ENCODE measurements at regions not wholly inside any gene's neighbourhood (a gene's known extent, or its start where the extent isn't known, plus 50 kb on each side); places are given as distances from the start of the nearest gene placed in this dataset.
A peak's percentile ranks its signal among the peaks of the same experiment; 100 is the strongest.
"Not testable (repeated sequence)": the region's sequence is repeated elsewhere in the genome, so short reads cannot be mapped to it uniquely, and the experiment has no call there.

DNA sequence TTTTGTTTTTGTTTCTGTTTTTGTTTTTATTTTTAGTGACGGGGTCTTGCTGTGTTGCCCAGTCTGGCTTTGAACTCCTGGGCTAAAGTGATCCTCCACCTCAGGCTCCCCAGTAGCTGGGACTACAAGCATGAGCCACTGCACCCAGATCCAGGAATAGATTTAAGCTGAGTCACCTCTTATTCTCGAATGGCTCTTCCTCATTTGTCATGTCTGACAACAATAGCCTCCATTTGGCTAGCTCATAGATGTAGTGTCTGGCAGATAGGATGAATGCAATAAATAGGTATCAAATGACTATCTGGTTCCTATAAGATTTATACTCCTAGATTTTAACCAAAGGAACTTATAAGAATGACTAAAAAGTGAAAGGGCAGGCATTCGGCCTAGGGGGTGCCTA is 172.9 kb downstream of the TMEM26 start:
- Histone ChIP-seq H3K27ac (no peak overlapping the region), H3K4me3 (no peak overlapping the region)

- Histone ChIP-seq H3K4me3 (no peak overlapping the region), H3K27ac (no peak overlapping the region)
Measured at GRCh38 chr10:61279400-61279799, 173.8 kb downstream of the TMEM26 start.

- H3K4me3 ChIP-seq = no peak overlapping the region
- no peak overlapping the region for H3K27ac ChIP-seq
Measured at GRCh38 chr10:61278556-61278955, 174.6 kb downstream of the TMEM26 start.

- no peak overlapping the region for H3K4me3 ChIP-seq
- no peak overlapping the region for H3K27ac ChIP-seq
Measured at GRCh38 chr10:61272781-61273180, 180.4 kb downstream of the TMEM26 start.

- Histone ChIP-seq H3K27ac (peak overlapping the region in 1 of 21 experiments; percentile 20), H3K4me3 (no peak overlapping the region)
Measured at GRCh38 chr10:61271127-61271780, 181.9 kb downstream of the TMEM26 start.

DNA sequence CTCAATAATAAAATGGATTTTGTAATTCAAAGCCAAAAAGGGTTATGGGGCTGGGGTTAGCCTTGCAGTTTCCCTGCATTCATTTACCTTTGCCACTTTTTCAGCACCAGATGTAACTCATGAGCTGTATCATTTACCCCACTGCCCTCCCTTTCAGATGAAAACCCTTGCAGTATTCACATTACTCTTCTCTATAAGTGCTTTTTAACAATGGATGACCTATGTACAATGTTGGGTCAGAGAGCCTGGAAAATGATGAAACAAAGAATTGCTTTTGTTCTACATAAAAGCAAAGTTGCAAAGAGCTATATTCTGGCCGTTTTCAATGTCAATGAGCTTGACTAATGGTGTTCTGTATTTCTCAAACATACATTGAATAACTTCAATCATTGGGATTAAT is 189.7 kb downstream of the TMEM26 start:
- peak overlapping the region in 4 of 21 experiments; percentile 21 to 62 (median 30) for H3K27ac ChIP-seq
- no peak overlapping the region for H3K4me3 ChIP-seq

DNA sequence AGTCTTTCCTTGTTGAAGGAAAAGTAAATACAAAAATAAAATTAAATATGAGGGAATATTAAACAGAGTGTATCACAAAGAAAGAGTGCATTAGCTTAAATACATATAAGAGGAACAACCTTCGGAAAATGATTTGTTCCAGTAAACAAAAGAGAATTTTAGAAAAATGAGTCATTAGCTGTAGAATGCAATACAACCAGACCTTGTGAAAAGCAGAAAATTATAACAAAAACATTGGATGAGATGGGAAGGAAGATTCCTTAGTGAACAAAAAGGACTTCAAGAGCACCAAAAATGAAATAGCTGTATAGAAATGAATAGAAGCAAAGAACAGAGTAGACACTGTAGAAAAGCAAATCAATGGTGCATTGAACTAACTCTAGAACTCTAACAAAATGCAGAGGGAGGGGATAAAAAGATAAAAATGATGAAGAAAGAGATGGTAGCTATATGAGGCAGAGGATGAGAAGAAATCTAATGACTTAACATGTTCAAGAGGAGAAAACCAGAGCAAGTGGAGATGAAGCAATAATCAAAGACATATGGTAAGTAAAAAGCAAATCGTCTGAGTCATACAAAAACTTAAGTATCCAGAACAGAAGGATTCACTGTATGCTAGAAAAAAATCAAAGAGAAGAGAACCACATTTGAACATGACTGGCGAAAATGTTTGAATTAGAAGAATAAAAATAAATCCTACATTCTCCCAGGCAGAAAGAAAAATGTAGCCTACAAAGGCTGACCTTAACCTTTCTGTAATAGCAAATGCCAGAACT is 190.5 kb downstream of the TMEM26 start:
- H3K27ac ChIP-seq = peak overlapping the region in 6 of 21 experiments; percentile 21 to 65 (median 32)
- H3K4me3 ChIP-seq = no peak overlapping the region

DNA sequence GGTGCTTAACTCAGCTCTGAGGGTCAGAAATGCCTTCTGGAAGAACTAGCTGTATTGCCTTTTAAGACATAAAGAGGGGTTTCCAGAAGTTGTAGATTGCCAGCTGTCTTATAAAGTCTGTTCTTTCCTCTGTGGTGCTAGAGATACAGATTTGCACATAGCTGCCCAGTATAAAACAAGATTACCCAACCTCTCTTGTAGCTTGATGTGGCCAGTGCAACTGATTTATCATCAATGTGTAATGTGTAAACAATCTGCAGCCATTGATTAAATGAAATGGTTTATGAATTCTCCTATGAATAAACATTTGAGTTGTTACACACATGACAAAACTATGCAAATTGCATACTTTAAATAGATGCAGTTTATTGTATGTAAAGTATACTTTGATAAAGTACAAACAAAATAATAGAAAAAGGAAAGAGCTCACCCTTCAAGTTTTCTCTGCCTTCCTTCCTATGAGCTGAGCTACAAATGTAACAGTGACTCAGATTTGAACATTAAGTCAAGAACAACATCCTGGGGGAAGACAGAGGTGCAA is 195.2 kb downstream of the TMEM26 start:
- Histone ChIP-seq H3K4me3 (no peak overlapping the region), H3K27ac (no peak overlapping the region)

DNA sequence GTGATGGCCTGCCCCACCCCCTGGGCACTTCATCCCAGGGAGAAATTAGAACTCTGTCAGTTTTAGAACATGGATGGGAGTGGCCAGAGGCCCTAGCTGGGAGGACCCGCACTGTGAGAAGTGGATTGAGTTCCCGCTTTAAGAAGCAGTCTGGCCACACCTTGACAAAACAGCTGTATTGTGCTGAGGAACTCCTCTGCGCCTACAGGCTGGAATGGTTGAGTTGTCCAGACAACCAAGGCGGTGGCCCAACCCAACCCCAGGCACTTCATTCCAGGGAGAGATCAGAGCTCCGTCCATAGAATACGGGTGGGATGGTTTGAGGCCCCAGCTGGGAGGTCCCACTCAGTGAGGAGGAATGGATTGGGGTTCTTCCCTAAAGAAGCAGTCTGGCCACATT is 196.0 kb downstream of the TMEM26 start:
- Histone ChIP-seq H3K4me3 (no peak overlapping the region), H3K27ac (no peak overlapping the region)

GRCh38 chr10:61252326-61252725 is 200.9 kb downstream of the TMEM26 start:
- H3K27ac ChIP-seq, H3K4me3 ChIP-seq: not testable (repeated sequence)

GRCh38 chr10:61251089-61251488 is 202.1 kb downstream of the TMEM26 start:
- Histone ChIP-seq H3K27ac (no peak overlapping the region), H3K4me3 (no peak overlapping the region)

GRCh38 chr10:61250131-61250530 is 203.1 kb downstream of the TMEM26 start:
- no peak overlapping the region for H3K4me3 ChIP-seq
- H3K27ac ChIP-seq = no peak overlapping the region

- no peak overlapping the region for H3K4me3 ChIP-seq
Measured at GRCh38 chr10:61248013-61248412, 205.2 kb downstream of the TMEM26 start.

GRCh38 chr10:61244261-61244775 is 208.9 kb downstream of the TMEM26 start:
- Histone ChIP-seq H3K4me3 (no peak overlapping the region), H3K27ac (no peak overlapping the region)

More at GRCh38 chr10:61248013-61248412, 205.2 kb downstream of the TMEM26 start:
- peak overlapping the region in 1 of 21 experiments; percentile 33 for H3K27ac ChIP-seq

- H3K27ac ChIP-seq = no peak overlapping the region
- no peak overlapping the region for H3K4me3 ChIP-seq
Measured at GRCh38 chr10:61232780-61233179, 220.4 kb downstream of the TMEM26 start.

DNA sequence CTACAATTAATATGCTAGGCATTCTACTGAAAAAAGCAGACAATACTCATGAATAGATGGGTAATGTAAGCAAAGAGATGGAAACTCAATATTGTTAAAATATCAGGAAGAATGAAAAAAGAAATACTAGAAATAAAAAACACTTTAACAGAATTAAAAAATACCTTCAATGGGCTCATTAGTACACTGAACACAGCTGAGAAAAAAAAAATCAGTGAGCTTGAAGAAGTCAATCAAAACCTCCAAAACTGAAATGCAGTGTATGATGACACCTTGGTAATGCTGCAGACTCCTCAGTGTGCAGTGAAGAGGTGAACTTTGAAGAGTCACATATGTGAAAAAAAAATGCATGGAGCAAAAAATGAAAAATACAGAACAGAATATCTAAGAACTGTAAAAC is 227.2 kb downstream of the TMEM26 start:
- no peak overlapping the region for H3K27ac ChIP-seq
- H3K4me3 ChIP-seq = no peak overlapping the region

- no peak overlapping the region for H3K27ac ChIP-seq
- H3K4me3 ChIP-seq = no peak overlapping the region
Measured at GRCh38 chr10:61223576-61223975, 229.6 kb downstream of the TMEM26 start.

DNA sequence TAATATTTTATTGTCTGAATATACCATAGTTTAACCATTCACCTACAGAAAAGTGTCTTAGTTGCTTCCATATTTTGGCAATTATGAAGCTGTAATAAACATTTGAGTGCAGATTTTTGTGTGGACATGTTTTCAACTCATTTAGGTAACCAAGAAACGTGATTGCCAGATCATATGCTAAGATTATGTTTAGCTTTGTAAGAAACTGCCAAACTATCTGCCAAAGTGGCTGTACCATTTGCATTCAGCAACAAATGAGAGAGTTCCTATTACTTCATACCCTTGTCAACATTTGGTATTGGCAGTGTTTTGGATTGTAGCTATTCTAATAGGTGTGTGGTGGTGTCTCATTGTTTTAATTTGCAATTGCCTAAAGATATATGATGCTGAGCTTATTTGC is 233.5 kb downstream of the TMEM26 start:
- Histone ChIP-seq H3K27ac (no peak overlapping the region), H3K4me3 (no peak overlapping the region)

- H3K4me3 ChIP-seq = no peak overlapping the region
- no peak overlapping the region for H3K27ac ChIP-seq
Measured at GRCh38 chr10:61217851-61218565, 235.2 kb downstream of the TMEM26 start.

DNA sequence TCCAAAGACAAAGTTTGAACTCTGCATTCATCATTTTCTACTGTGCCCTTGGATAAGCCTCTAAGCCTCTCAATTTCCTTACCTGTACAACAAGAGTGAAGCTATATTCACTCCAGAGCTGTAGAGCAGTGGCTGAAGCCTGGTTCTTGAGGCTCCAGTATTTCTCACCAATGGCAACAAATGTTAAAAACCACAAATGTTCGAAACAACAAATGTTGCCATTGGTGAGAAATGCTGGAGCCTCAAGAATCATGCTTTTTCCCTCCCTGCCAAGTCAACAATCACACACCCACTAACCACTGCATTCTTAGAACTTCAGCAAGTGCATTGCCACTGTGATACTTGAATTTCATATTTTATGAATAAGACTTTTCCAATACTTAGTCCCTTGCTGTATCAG is 237.9 kb downstream of the TMEM26 start:
- no peak overlapping the region for H3K27ac ChIP-seq
- H3K4me3 ChIP-seq = no peak overlapping the region

Measured in skin epidermis (tissue), 12 donors.